ENCODE measurements at regions not wholly inside any gene's neighbourhood (a gene's known extent, or its start where the extent isn't known, plus 50 kb on each side); places are given as distances from the start of the nearest gene placed in this dataset.

DNA sequence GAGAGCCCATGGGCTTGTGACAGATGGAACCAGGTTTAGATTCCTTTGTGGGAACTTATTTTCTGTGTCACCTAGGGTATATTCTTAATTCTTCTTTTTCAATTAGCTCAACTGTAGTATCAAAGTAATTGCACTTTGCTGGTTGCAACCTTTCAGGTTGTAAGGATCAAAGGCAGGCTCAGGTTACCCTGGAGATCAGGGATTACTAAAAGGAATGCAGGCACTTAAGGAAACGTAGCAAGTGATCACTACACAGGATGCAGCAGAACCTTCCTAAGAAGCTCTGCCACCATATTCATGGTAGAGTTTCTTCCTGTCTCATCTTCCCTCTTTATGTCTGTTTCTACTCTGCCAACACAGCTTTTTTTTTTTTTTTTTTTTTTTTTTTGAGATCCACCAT, 133.2 kb upstream of the JAG1 start:
- no peak for DNase-seq

DNA sequence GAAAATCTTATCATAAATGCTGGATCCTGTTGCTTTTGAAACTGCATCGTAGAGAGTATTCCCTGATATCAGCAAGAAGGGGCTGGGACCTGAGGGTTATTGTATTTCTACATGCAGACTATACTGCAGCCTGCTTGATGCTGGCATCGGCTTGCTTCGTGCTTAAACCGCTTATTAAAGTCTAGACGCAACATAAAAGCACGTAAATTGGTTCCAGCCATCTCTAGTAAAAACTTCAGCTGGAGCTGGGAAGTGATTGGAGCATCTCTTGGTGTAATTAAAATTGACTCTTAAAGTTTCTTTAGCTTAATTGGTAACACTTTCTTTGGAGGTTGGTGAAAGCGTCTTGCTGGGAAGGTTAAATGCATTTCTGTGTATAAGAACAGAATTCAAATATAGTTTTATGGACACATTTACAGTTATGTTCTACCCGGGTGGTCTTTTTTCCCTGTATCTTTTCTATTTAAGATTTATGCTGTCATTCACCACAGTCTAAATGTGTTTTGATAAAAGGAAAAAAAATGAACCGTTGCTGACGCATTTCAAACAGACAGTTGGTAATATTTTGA, 139.0 kb upstream of the JAG1 start:
- DNase-seq = no peak

DNA sequence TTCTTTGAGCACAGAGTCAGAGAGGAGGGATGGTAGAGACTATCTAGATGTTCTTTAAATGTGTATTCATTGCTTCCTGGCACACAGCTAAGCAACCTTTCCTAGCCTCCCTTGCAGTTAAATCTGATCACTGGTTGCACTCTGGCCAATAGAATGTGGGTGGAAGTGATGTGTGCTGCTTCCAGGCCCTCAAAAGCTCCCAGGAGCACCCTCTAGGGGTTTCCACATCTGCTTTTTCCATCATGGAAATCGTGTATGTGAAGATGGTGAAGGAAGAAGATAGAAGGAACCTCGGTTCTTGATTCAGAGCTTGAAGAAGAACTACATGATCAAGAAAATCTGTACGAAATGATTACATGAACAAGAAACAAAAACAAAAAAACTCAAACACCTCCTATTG, 149.8 kb upstream of the JAG1 start:
- no peak for DNase-seq

DNA sequence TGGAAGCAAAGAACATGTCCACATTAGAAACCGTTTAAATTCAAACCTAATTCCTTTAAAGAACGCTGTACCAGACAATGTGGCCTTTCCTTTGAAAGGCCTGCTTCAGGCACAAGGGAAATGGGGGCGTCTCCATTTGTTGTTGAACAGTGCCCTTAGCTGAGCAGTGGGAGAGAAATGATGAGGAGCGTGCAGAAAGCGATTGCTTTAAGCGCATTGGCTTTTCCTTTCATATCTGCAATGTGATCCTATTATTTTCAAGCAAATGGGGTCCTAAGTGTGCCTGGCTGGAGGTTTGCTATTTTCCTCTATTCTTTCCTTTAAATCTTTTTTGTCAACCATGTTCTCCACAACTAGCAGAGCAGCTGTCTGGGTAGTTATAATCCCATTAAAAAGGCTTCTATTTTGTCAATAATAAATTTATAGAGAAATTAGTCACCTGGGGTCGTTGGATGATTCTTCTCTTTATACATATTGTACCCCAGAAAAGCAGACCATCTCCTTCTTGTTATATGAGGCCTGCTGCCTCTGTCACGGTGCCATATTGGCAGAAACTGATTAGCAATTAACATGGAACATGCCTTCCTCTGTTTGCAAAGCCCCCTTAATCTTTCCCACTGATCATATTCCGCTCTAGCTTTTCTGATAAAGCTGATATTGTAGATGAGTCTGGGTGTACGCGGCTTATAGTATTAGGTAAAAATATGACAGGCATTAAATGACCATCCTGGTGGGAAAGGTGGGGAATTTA, 151.1 kb upstream of the JAG1 start:
- DNase-seq = no peak

DNA sequence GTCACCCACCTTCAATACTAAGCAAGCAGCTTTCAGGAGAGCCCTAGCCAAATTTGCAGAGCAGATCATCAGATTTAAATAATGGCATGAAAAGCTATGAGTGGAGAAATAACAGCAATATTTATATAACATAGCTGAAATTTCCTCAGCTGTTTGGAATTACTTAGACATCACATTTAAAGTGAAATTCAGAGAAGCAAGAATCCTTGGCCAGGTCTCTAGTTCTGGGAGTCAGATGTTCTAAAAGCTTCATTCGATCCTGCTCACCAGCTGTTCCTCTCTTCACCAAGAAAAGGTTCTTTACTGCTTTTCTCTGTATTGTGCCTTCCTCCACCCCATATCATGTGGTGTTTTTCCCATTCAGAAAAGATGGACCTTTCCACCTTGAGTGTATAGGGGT, 152.3 kb upstream of the JAG1 start:
- no peak for DNase-seq

DNA sequence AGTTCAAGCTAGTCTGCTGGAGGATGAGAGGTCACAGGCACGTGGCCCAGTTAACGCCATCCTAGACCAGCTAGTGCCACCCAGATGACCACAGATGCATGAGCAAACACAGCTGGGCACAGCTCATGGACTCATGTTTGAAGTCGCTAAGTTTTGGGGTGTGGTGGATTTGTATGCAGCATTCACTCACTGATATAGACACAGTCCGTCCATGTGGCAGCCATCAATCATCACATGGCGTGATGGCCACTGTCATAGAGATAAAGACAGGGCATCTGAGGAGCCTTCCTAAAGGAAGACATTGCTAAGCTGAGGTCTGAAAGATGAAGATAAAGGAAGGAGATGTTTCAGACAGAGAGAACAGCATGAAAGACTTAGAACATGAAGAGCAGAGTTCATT, 154.4 kb upstream of the JAG1 start:
- no peak for DNase-seq

DNA sequence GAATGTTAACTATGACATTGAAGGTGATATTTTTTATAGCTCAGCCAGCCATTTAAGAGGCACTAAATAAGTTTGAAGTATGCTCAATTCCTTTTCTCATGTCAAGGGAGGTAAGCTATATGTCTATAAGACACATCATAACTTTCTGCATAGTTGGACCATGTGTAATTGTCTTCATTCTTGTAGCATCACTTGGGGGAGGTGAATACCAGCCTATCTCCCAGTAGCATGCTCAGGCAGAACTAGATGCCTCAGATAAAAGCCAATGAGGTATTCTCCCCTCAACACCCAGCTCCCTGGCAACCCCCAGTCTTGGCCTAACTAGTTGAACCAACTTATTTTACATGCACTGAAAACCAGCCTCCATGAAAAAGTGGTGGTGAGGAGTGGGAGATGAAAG, 158.3 kb upstream of the JAG1 start:
- no peak for DNase-seq

DNA sequence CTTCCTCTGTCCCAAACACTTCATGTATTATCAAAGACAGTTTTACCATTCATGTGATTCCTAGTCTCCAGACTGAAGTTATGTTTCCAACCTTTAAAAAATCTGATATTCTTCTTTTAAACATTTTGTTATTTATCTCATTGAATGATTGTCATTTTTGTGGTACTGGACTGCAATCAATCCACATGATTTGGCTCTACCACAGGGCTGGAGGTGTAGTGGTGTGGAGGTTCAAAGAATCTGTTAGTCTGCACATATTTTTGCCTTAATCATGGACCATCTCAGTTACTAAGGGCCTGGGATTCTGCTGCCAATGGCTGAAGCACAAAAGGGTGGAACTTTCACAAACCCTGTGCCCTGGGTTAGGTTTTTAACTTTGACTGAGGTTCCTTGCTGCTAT, 164.1 kb upstream of the JAG1 start:
- no peak for DNase-seq

DNA sequence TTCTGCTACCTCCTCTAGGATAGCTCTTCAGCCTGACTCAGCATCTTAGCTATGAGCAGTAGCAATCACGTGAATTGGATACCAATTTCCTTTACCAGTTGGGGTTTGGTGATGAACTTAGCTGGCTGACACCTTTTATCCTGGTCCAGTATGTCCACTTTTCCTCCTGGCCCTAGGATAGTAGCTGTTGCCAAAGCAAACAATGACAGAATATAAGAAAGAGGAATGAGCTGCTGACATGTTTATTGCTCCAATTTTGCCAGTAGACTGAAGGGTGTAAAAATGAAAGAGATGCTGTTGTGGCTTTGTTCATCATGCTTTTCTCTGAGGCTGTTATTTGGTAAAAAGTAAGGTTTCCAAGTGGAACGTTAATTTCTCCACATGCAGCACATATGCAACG, 168.3 kb upstream of the JAG1 start:
- DNase-seq = no peak

DNA sequence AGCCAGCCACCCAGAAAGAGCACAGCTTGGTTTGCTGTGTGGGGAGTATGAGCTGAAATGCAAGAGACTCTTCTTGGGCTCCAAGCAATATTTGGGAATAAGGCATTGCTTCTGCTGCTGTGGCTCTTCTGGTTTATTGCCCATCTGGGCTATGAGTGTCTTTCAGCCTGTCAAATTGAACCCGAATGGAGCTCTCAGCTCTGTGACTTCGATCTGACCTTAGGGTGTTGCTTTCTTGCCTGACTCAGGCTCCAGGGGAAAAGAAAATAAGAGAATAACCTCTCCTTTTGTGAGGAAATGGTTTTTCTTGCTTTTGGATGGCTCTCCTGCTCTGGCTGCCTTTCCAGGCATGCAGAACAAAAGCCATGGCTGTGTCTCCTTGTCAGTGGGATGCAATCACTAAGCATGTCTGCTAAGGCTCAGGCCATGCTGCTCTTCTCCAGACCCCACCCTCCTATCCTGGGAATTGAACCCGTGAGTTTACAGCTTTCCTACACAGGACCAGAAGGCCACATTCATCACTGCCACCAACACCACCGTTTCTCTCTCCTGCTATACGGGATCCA, 169.4 kb upstream of the JAG1 start:
- DNase-seq = no peak

DNA sequence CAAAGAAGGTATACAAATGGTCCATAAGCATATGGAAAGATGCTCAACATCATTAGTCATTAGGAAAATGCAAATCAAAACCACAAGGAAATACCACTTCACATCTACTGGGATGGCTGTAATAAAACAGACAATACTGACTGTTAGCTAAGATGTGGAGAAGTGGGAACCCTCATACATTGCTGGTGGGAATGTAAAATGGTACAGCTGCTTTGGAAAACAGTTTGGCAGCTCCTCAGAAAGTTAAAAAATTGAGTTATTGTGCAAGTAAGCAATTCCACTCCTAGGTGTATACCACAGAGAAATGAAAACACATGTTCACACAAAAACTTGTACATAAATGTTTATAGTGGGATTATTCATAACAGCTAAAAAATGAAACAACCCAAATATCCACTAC, 173.0 kb upstream of the JAG1 start:
- DNase-seq = no peak

DNA sequence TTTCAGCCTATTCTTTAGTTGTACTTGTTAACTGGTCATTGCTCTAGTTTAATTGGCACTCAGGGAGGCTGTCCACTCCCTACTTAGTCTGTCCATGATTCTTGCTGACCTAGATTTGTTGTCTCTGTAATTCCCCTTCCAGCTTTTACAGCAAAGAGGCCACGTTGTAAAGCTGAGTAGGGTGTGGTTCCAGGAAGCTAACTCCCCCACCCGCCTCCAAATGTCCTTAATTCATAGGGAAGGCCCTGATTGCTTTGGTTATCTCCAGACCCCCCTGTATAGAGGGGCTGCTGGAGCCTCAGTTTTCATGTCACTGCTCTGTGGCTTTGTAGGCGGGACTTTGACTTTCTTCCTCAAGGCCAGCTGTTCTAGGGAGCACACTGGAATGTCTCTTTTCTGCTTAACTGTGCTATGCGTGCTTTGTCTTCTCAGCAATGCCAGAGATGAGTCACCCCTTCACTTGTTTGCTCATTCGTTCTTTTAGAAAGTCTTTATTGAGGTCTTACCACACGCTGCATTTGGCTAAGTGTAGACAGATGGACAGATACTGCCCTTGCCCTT, 175.1 kb upstream of the JAG1 start:
- no peak for DNase-seq

DNA sequence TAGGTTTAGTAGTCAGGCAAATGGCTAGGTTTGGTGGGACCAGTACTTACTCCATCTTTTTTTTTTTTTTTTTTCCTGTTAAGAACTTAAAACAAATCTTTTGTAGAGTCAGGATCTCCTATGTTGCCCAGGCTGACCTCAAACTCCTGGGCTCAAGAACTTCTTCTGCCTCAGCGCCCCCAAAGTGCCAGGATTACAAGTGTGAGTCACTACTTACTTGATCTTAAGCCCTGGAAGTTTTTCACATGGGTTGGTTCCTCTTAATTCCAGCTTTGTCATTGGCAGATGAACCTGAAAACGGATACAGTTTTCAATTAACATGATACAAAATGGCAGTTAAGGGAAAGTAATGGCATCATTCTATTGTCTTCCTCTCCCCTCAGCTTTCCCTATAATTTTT, 179.4 kb upstream of the JAG1 start:
- DNase-seq = no peak

DNA sequence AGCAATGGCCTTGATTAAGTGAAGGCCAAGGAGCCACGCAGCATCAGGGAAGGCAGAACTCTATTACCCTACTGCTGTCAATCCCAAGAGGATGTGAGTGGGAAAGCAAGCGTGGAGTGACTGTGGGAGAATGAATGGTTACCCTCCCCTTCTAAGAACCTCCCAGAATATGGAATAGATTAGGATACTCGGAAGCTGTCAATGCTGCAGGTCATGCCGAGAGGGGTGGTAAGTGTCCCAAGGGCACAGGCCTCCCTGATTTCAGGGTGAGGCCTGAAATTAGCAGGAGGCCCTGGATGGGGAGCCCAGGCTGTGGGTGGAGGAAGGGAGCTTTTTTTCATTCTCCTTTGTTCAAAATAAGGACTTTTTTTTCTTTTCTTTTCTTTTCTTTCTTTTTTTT, 179.9 kb upstream of the JAG1 start:
- DNase-seq = no peak

DNA sequence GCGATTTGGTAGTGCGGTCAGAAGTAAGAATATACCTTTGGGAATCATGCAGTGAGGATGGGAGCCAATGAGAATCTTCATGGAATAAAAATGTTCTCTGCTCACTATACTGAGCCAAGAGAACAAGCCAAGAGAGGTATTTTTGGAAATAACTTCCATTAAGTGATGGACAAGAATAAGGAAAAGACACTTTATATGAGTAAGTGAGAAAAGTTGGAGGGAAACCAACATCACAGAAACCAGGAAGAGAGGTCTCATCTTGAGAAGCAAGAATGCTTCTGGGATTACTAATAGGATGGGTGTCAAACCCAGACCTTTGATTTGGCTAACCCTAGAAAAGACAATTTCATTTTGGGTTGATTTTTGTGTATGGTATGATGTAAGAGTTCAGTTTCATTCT, 181.2 kb upstream of the JAG1 start:
- no peak for DNase-seq

DNA sequence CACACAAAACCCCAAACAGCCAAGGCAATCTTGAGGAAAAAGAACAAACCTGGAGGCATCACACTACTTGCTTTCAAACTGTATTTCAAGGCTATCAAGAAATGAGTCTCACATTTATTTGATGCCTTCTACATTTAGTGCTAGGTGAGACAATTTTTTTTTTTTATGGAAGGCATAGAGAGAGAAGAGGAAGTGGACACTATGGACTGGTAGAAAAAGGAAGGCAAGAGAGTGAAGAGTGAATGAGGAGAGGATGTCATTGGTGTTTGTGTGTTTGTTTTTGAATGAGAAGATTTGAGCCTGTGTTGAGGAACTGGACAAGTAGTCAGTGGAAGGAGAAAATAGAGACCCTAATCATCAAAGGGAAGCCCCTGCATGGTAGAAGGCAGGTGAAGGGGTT, 182.0 kb upstream of the JAG1 start:
- no peak for DNase-seq

DNA sequence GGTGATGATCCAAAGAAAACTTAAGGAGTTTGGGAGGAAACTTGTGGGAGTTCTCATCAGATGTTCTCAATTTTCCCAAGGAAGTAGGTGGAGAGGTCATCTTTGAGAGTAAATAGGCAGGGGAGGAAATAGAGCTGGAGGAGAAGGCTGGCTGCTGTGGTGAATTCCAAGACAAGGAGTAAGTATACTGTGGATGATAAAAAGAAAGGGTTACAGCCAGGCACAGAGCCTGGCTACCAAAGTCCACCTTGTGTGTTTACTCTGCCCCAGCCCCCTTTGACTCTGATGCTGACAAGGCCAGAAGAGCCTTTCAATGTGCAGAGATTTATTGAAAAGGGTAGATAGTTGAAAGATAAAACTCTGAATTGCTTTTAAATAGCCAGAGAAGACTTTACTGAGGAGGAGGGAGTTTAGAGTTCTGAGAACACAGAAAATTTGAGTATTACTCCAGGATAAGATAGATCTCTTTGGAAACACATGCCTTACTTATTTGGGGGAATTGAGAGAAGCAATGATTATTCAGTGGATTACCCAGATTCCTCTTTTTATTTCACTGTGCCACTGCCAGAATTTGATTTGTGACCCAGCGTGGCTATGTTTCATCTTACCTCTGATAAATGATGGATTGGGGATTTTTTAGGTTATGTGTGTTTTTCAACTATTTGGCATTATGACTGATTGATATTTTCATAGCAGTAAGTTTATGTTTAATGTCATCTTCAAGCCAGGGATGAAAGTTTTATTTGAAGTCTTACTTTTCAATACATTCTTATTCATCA, 182.6 kb upstream of the JAG1 start:
- DNase-seq = no peak

DNA sequence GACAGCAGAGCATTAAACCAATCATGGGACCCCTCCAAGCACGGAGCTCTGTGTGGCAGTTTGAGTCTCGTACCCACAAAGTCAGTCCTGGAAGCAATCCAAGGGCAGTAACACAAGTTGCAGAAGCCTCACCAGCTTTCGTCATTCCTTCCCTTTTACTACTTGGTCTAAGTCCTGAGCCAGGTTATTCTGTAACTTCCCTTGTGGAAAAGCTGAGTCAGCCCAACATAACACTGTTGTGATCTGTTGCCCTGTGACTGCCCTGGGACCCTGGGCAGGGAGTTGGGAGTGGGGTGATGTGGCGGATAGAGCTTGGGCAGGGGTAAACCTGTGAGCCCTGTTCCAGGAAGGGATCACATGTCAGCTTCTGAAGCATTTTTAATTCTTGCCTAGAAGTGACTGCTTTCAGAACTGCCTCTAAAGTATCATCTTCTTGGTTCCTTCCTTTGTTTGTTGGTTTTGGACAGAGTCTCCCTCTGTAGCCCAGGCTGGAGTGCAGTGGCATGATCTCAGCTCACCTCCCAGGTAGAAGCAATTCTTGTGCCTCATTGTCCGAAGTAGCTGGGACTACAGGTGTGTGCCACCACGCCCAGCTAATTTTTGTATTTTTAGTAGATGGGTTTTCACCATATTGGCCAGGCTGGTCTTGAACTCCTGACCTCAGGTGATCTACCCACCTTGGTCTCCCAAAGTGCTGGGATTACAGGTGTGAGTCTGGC, 183.7 kb upstream of the JAG1 start:
- DNase-seq = peak; percentile 75 to 86

DNA sequence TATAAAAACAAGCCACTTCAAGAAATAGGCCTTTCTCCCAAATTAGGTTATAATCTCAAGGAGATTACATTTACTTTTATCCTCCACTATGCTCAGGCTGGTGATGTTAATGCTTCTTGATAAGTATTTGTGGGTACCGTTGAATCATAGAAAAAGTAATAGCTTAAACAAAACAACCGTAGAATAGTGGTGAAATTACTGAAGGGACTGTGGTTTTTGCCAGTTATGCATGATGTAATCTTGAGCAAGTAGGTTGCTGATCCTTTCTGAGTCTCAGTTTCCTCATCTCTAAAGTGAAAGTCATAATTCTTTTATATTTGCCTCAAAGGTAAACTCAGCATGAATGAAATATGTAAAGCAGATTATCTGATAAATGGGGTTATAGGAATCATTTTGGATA, 187.3 kb upstream of the JAG1 start:
- DNase-seq = peak; percentile 23 to 63

DNA sequence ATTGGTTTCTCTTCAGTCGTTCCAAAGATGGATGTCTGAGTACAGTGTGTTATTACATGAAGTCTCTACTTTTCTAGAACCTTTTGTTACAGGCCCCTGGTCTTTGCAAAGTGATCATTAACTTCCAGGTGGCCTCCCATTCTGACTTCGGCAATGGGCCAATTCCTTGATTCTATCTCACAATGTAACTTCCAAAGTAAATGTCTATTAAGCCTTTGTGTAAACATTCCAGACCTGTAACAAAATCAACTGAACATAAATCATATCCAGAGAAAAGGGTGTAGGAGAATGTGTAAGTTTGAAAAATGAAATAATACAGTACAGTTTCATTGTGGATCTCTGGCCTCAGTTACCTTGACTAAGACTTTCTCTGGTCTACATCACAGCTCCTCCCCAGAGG, 187.8 kb upstream of the JAG1 start:
- no peak for DNase-seq

DNA sequence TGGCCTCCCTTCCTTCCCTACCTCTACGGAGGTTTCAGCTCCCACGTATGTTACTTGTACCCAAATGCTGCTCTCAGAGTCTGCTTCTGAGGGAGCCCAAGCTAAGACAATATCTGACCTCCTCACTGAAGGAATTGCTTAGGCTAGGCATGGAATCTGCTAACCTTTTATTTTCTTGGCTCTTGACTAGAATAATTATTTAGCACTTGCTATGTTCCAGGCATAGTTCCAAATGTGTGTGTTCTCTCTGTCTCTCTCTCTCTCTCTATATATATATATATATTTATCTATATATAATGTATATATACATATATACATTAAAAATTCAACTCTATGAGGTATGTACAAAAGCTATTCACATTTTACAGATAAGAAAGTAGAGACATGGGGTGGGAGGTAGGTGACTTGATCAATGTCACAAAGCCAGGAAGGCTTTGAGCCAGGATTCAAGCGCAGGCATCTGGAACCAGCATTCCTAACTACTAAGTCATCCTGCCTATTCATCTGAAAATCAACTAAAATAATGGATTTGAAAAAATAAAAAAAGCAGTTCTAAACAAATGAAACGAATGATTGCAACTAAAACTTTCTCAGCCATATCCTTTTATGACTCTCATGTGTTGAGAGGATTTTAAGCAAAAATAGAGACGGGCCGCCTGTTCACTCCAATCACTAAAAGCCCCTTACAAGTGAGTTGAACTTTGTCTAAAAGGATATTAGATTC, 189.7 kb upstream of the JAG1 start:
- DNase-seq = no peak

DNA sequence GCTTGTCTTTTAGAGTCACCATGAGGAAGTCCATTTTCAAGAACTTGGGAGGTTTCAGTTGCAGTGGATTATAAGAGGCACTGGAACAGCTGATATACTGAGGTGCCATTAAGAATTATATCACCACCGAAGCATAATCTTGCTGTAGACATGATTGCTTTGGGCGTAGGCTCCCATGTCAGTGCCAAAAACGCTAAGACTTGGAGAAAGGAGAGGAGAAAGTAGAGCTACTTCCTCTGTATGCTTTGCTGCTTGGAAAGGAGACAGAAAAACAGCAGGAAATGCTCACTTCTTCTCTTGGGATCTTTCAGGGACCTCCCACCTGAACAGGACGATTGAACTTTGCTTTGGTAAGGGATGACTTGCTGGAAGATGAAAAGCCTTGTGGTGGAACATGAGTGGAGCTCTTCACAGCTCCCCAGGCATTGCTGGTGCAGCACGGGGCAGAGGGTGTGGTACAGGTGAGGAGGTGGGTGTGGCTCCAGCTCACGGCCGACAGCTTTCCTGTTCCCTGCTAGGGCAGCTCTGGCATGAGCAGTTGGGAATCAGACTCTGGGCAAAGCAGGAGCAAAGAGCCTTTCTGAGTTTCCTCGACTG, 190.4 kb upstream of the JAG1 start:
- peak; percentile 5 to 20 for DNase-seq
